Activated naive CD4-positive, alpha-beta T cell treated with anti-CD3 and anti-CD28 coated beads for 36 hours (primary cell): ENCODE measurements at regions not wholly inside any gene's neighbourhood (a gene's known extent, or its start where the extent isn't known, plus 50 kb on each side); places are given as distances from the start of the nearest gene placed in this dataset.

Experiments used
- CTCF ChIA-PET: fragments of 350-600 bp; sonication (Branson Sonifier 250); formaldehyde crosslinking; loops from one replicate; lab custom pipeline; 2021; ENCODE audit warnings: antibody characterized with exemption; lab: Charles Lee
- DNase-seq: peaks from one replicate; pipeline ENCODE4 v3.0.0-alpha.2; 2020
- H3K27ac Mint-ChIP-seq: one replicate; pipeline ENCODE4 v1.8.0; 2021; ENCODE audit warnings: mild to moderate bottlenecking, mixed read lengths
- H3K27me3 Mint-ChIP-seq: one replicate; pipeline ENCODE4 v1.8.0; 2021; ENCODE audit warnings: low read depth, mixed read lengths
- H3K36me3 Mint-ChIP-seq: one replicate; pipeline ENCODE4 v1.8.0; 2021; ENCODE audit warnings: low read depth, mixed read lengths
- H3K4me1 Mint-ChIP-seq: one replicate; pipeline ENCODE4 v1.8.0; 2021; ENCODE audit warnings: low read depth, mixed read lengths
- H3K4me3 Mint-ChIP-seq: one replicate; pipeline ENCODE4 v1.8.0; 2021; ENCODE audit warnings: mild to moderate bottlenecking, moderate library complexity, mixed read lengths
- H3K9me3 Mint-ChIP-seq: one replicate; pipeline ENCODE4 v1.8.0; 2021; ENCODE audit warnings: mixed read lengths
- intact Hi-C: fragments of 100-400 bp; cut with micrococcal nuclease; formaldehyde crosslinking; loops from one replicate; pipeline ENCODE4 v1.15.1; 2023

GRCh38 chr5:167634432-167634831 is 657.0 kb upstream of the WWC1 start:
- Mint-ChIP-seq H3K4me3 (no peak overlapping the region), H3K9me3 (no peaks in the 10 kb centered on the region)

DNA sequence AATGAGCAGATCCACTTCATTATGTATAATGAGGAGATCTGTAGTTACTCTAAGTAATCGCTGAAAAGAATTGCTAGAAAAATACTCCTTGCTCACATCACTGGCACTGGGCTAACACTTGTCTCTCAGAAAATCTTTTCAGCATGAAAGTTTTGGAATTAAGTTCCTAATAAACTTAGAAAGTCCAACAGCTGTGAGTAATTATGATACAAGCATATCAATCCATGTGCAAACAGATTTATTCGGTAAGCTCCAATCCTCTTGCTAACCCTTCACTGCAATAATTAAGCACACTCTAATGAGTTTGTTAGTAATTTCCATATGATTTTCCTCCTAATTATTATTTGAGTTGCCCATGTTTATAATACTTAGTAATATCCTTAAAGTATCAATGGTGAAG is 652.6 kb upstream of the WWC1 start:
- CTCF ChIA-PET = no interaction called here
- no peaks in the 10 kb centered on the region for H3K9me3 Mint-ChIP-seq
- no peaks in the 10 kb centered on the region for H3K36me3 Mint-ChIP-seq
- H3K27ac Mint-ChIP-seq = no peak overlapping the region
- no peak for DNase-seq
- H3K4me3 Mint-ChIP-seq = no peak overlapping the region
- H3K27me3 Mint-ChIP-seq = peaks cover 1% of the 10 kb centered on the region
- intact Hi-C loops = no loop called here
- H3K4me1 Mint-ChIP-seq = no peaks in the 10 kb centered on the region

More at GRCh38 chr5:167634432-167634831, 657.0 kb upstream of the WWC1 start:
- Mint-ChIP-seq H3K4me1 (no peaks in the 10 kb centered on the region), H3K27me3 (no peaks in the 10 kb centered on the region), H3K36me3 (no peaks in the 10 kb centered on the region), H3K27ac (no peak overlapping the region)
- CTCF ChIA-PET = no interaction called here
- no peak for DNase-seq
- intact Hi-C loops = no loop called here

DNA sequence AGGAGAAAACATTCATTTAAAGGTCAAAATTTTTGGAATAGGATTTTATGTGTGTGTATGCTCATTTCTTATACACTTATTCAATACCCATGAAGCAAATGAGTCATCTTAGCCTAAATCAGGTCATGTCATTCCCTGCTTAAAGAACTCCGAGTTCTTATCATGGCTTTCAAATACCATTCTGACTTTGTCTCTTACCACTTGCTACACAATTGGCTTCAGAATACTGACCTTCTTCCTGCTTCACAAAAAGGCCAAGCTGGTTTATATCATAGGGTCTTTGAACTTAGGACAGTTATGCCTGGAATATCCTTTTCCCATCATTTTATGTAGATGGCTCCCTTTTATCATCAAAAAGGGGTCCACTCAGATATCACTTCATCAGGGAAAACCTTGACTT is 652.2 kb upstream of the WWC1 start:
- H3K36me3 Mint-ChIP-seq = no peaks in the 10 kb centered on the region
- peaks cover 1% of the 10 kb centered on the region for H3K27me3 Mint-ChIP-seq
- no peak overlapping the region for H3K27ac Mint-ChIP-seq
- no peaks in the 10 kb centered on the region for H3K4me1 Mint-ChIP-seq
- H3K9me3 Mint-ChIP-seq = no peaks in the 10 kb centered on the region
- H3K4me3 Mint-ChIP-seq = no peak overlapping the region
- no peak for DNase-seq
- CTCF ChIA-PET = no interaction called here
- intact Hi-C loops = no loop called here

DNA sequence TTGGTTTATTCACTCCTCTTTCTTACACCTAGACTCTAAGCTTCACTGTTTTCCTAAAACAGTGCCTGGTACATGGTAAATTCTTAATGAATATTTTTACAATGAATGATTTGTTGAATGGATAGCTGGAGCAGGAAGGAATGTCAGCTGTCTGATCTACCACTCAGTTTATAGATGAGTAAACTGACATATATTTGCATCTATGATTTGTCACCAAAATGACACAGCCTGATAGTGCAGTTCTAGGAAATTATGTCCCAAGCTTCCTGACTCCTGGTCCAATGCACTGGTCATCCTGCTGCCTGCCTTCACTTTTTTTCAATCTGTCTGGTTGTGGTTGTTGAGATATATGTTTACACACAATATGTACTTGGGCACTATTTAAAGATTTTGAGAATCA is 651.7 kb upstream of the WWC1 start:
- CTCF ChIA-PET = no interaction called here

GRCh38 chr5:167642181-167642580 is 649.3 kb upstream of the WWC1 start:
- H3K36me3 Mint-ChIP-seq = no peaks in the 10 kb centered on the region
- no peaks in the 10 kb centered on the region for H3K9me3 Mint-ChIP-seq
- no peak overlapping the region for H3K4me3 Mint-ChIP-seq
- intact Hi-C loops = no loop called here
- H3K4me1 Mint-ChIP-seq = no peaks in the 10 kb centered on the region
- H3K27ac Mint-ChIP-seq = no peak overlapping the region
- no peak for DNase-seq
- peaks cover 1% of the 10 kb centered on the region for H3K27me3 Mint-ChIP-seq
- CTCF ChIA-PET = no interaction called here

More for the DNA sequence above, 651.7 kb upstream of the WWC1 start:
- no peak for DNase-seq
- no peaks in the 10 kb centered on the region for H3K9me3 Mint-ChIP-seq
- H3K4me3 Mint-ChIP-seq = no peak overlapping the region
- no peaks in the 10 kb centered on the region for H3K36me3 Mint-ChIP-seq
- H3K4me1 Mint-ChIP-seq = no peaks in the 10 kb centered on the region
- H3K27ac Mint-ChIP-seq = no peak overlapping the region
- intact Hi-C loops = no loop called here
- H3K27me3 Mint-ChIP-seq = peaks cover 1% of the 10 kb centered on the region

DNA sequence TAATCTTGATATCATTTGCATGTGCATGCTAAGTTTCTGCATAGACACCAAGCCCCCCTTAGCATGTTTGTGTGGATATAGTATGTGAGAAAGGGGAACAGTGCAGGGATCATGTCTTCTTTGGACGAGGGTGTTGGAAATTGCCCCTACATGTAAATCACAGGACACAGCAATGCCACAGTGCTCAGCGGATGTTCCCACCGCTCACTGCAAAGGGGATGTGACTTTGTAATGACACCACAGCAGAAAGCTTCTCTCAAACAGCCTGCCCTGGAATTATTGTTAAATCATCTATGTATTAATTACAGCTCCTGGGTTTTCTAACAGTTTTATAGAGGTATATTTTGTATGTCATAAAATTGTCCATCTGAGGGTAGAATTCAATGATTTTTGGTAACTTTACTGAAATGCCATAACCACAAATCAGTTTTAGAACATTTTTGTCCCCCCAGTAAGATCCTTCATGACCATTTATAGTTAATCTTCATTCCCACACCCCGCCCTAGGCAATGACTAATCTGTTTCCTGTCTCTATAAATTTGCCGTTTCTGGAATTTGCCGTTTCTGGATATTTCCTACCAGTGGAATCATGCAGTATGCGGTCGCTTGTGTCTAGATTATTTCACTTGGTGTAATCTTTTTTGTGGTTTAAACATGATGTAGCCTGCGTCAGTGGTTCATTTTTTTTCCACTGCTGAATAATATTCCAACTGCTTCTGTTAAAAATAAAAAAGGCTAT is 648.5 kb upstream of the WWC1 start:
- no peak for DNase-seq
- Mint-ChIP-seq H3K36me3 (no peaks in the 10 kb centered on the region), H3K27me3 (peaks cover 1% of the 10 kb centered on the region), H3K9me3 (no peaks in the 10 kb centered on the region), H3K27ac (no peak overlapping the region), H3K4me3 (no peak overlapping the region), H3K4me1 (no peaks in the 10 kb centered on the region)
- intact Hi-C loops = no loop called here
- CTCF ChIA-PET = no interaction called here

GRCh38 chr5:167643631-167644280 is 647.7 kb upstream of the WWC1 start:
- intact Hi-C loops = no loop called here
- H3K36me3 Mint-ChIP-seq = no peaks in the 10 kb centered on the region
- peaks cover 1% of the 10 kb centered on the region for H3K27me3 Mint-ChIP-seq
- no peak overlapping the region for H3K4me3 Mint-ChIP-seq
- CTCF ChIA-PET = no interaction called here
- no peak for DNase-seq
- no peak overlapping the region for H3K27ac Mint-ChIP-seq
- no peaks in the 10 kb centered on the region for H3K9me3 Mint-ChIP-seq
- no peaks in the 10 kb centered on the region for H3K4me1 Mint-ChIP-seq

DNA sequence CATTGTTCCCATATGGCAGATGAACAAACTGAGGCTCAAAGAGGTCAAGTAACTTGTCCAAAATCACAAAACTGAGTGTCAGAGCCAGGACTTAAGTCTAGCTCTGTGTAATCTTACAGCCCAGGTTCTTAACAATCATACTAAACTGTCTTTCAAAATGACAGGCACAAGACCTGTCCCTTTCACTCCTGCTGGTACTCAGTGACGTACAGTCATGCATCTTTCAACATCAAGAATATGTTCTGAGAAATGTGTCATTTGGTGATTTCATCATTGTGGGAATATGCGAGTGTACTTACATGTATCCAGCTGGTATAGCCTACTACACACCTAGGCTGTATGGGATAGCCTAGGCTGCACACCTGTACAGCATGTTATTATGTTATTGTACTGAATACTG is 646.8 kb upstream of the WWC1 start:
- Mint-ChIP-seq H3K27me3 (peaks cover 1% of the 10 kb centered on the region), H3K27ac (no peak overlapping the region), H3K4me1 (no peaks in the 10 kb centered on the region), H3K36me3 (no peaks in the 10 kb centered on the region), H3K4me3 (no peak overlapping the region), H3K9me3 (no peaks in the 10 kb centered on the region)
- CTCF ChIA-PET = no interaction called here
- intact Hi-C loops = no loop called here
- no peak for DNase-seq

GRCh38 chr5:167649471-167649870 is 642.0 kb upstream of the WWC1 start:
- H3K27me3 Mint-ChIP-seq = no peaks in the 10 kb centered on the region
- intact Hi-C loops = no loop called here
- no peak overlapping the region for H3K4me3 Mint-ChIP-seq

DNA sequence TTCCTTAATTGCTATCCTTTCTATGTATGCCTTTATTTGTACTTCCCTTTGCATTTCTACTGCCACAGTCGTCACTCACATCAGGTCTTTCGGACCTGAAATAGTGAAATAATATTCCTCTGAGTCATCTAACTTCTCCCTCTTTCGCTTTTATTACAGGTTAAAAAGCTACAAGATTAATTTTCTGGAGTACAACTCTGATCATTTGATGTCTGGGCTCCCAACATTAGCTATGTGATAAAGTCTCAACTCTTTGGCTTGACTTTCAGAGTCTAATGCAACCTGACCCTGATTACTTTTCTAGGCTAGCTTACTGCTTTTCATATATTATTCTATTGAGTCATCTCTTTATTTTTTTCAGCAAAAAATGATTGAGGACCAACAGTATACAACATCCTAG is 638.8 kb upstream of the WWC1 start:
- no peaks in the 10 kb centered on the region for H3K36me3 Mint-ChIP-seq
- H3K9me3 Mint-ChIP-seq = no peaks in the 10 kb centered on the region
- DNase-seq = no peak
- H3K27ac Mint-ChIP-seq = no peak overlapping the region
- no peak overlapping the region for H3K4me3 Mint-ChIP-seq
- H3K4me1 Mint-ChIP-seq = no peaks in the 10 kb centered on the region
- intact Hi-C loops = no loop called here
- H3K27me3 Mint-ChIP-seq = no peaks in the 10 kb centered on the region
- CTCF ChIA-PET = interaction anchor here (0.7 kb wide), 1 partner anchor 759 kb away, joined by 3 read pairs; no protein-coding TSS in a partner anchor

More at GRCh38 chr5:167649471-167649870, 642.0 kb upstream of the WWC1 start:
- CTCF ChIA-PET = no interaction called here
- H3K4me1 Mint-ChIP-seq = no peaks in the 10 kb centered on the region
- H3K9me3 Mint-ChIP-seq = no peaks in the 10 kb centered on the region
- no peak for DNase-seq
- no peak overlapping the region for H3K27ac Mint-ChIP-seq
- H3K36me3 Mint-ChIP-seq = no peaks in the 10 kb centered on the region

- no peaks in the 10 kb centered on the region for H3K9me3 Mint-ChIP-seq
- no peak overlapping the region for H3K4me3 Mint-ChIP-seq
- intact Hi-C loops = no loop called here
- no peaks in the 10 kb centered on the region for H3K27me3 Mint-ChIP-seq
- CTCF ChIA-PET = no interaction called here
- H3K36me3 Mint-ChIP-seq = no peaks in the 10 kb centered on the region
- H3K4me1 Mint-ChIP-seq = no peaks in the 10 kb centered on the region
- H3K27ac Mint-ChIP-seq = no peak overlapping the region
- no peak for DNase-seq
Measured at GRCh38 chr5:167653645-167654106, 637.8 kb upstream of the WWC1 start.

GRCh38 chr5:167657016-167657415 is 634.4 kb upstream of the WWC1 start:
- no peak overlapping the region for H3K27ac Mint-ChIP-seq
- H3K4me1 Mint-ChIP-seq = no peaks in the 10 kb centered on the region
- intact Hi-C loops = no loop called here
- no peaks in the 10 kb centered on the region for H3K27me3 Mint-ChIP-seq
- H3K36me3 Mint-ChIP-seq = no peaks in the 10 kb centered on the region
- H3K9me3 Mint-ChIP-seq = peaks cover 1% of the 10 kb centered on the region
- no peak overlapping the region for H3K4me3 Mint-ChIP-seq
- DNase-seq = no peak
- CTCF ChIA-PET = interaction anchor here (0.6 to 0.7 kb wide), 3 partner anchors 24 to 602 kb away, joined by 3 read pairs; no protein-coding TSS in a partner anchor

- CTCF ChIA-PET = no interaction called here
- Mint-ChIP-seq H3K9me3 (peaks cover 1% of the 10 kb centered on the region), H3K4me1 (no peaks in the 10 kb centered on the region), H3K4me3 (no peak overlapping the region), H3K27me3 (no peaks in the 10 kb centered on the region), H3K36me3 (no peaks in the 10 kb centered on the region), H3K27ac (no peak overlapping the region)
- intact Hi-C loops = no loop called here
- DNase-seq = no peak
Measured at GRCh38 chr5:167658889-167659288, 632.6 kb upstream of the WWC1 start.
